ENCODE measurements at regions not wholly inside any gene's neighbourhood (a gene's known extent, or its start where the extent isn't known, plus 50 kb on each side); places are given as distances from the start of the nearest gene placed in this dataset.
"Not testable (repeated sequence)": the region's sequence is repeated elsewhere in the genome, so short reads cannot be mapped to it uniquely, and the experiment has no call there.

DNA sequence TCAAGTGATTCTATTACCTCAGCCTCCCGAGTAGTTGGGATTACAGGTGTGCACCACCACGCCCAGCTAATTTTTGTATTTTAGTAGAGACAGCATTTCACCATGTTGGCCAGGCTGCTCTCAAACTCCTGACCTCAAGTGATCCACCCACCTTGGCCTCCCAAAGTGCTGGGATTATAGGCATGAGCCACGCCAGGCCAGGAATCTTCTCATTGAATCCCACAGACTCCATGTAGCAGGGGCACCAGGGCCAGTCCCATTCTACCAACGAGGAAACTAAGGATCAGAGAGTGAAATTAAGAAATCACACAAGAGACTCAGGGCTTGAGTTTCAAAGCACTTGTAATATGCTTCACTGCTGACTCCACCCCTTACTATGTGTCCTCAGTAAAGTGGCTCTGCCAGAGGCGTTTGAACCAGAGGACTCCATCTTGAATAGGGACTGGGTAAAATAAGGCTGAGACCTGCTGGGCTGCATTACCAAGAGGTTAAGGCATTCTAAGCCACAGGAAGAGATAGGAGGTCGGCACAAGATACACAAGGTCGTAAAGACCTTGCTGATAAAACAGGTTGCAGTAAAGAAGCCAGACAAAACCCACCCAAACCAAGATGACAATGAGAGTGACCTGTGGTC is 285.8 kb upstream of the AMIGO2 start:
- H3K4me3 ChIP-seq (ENCODE audit: low read depth in 1 of 3, low read length in 3 of 3); H3K9ac ChIP-seq (ENCODE audit: low read depth in 1 of 2, low read length in 2 of 2); H3K36me3 ChIP-seq (ENCODE audit: control insufficient read depth in 4 of 4, insufficient read depth in 3 of 4, low read depth in 1 of 4, low read length in 3 of 4); H3K4me1 ChIP-seq (ENCODE audit: control insufficient read depth in 4 of 4, insufficient read depth in 4 of 4, low read length in 3 of 4); H3K9me3 ChIP-seq (ENCODE audit: control insufficient read depth in 4 of 4, low read length in 3 of 4); H3K27ac ChIP-seq (ENCODE audit: low read depth in 1 of 2, low read length in 2 of 2); H3K27me3 ChIP-seq (ENCODE audit: control insufficient read depth in 4 of 4, insufficient read depth in 4 of 4, low read length in 3 of 4); DNase-seq (ENCODE audit: low spot score): not testable (repeated sequence)
- 90% methylated on average over 7 of the region's 7 CpGs for WGBS

DNA sequence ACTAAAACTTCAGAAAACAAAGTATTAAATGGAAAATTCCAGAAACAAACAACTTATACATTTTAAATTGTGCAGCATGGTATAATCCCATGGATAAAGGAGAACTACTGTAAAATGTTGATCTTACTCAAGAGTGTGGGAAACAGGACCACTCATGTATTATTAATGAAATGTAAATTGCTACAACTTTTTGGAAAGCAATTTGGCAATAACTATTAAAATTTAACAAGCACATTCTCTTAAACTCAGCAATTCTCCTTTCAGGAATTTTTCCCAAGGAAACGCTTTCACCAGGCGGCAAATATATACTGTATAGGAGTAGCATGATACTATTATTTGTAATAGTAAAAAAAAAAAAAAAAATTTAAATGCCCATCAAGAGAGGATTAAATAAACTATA is 284.5 kb upstream of the AMIGO2 start:
- H3K27me3 ChIP-seq (ENCODE audit: control insufficient read depth in 4 of 4, insufficient read depth in 4 of 4, low read length in 3 of 4), result no peaks in the 10 kb centered on the region
- H3K4me1 ChIP-seq (ENCODE audit: control insufficient read depth in 4 of 4, insufficient read depth in 4 of 4, low read length in 3 of 4), result peaks cover 0 to 2% (median 0%) of the 10 kb centered on the region in 4 donors
- 98% methylated on average over 2 of the region's 2 CpGs for WGBS
- no peak overlapping the region for H3K27ac ChIP-seq (ENCODE audit: low read depth in 1 of 2, low read length in 2 of 2)
- H3K4me3 ChIP-seq (ENCODE audit: low read depth in 1 of 3, low read length in 3 of 3), result no peak overlapping the region
- no peak overlapping the region for H3K9ac ChIP-seq (ENCODE audit: low read depth in 1 of 2, low read length in 2 of 2)
- H3K36me3 ChIP-seq (ENCODE audit: control insufficient read depth in 4 of 4, insufficient read depth in 3 of 4, low read depth in 1 of 4, low read length in 3 of 4), result no peaks in the 10 kb centered on the region
- no peak for DNase-seq (ENCODE audit: low spot score)
- TF ChIP-seq SP1 (IDR thresholded peaks at IDR 0.05) (no peak), EGR1 (IDR thresholded peaks at IDR 0.05; ENCODE audit: low read depth in 2 of 2) (no peak), NR2F2 (IDR thresholded peaks at IDR 0.05) (no peak), RXRA (IDR thresholded peaks at IDR 0.05) (no peak), TAF1 (conservative IDR thresholded peaks at IDR 0.05) (no peak), RAD21 (IDR thresholded peaks at IDR 0.05) (no peak), YY1 (IDR thresholded peaks at IDR 0.05) (no peak), FOXA2 (IDR thresholded peaks at IDR 0.05) (no peak), FOXA1 (IDR thresholded peaks at IDR 0.05) (no peak), HNF4A (conservative IDR thresholded peaks at IDR 0.05) (no peak)
- TF ChIP-seq, protein P1, sequence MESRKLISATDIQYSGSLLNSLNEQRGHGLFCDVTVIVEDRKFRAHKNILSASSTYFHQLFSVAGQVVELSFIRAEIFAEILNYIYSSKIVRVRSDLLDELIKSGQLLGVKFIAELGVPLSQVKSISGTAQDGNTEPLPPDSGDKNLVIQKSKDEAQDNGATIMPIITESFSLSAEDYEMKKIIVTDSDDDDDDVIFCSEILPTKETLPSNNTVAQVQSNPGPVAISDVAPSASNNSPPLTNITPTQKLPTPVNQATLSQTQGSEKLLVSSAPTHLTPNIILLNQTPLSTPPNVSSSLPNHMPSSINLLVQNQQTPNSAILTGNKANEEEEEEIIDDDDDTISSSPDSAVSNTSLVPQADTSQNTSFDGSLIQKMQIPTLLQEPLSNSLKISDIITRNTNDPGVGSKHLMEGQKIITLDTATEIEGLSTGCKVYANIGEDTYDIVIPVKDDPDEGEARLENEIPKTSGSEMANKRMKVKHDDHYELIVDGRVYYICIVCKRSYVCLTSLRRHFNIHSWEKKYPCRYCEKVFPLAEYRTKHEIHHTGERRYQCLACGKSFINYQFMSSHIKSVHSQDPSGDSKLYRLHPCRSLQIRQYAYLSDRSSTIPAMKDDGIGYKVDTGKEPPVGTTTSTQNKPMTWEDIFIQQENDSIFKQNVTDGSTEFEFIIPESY (IDR thresholded peaks at IDR 0.05), result no peak
- TF ChIP-seq, protein P2, sequence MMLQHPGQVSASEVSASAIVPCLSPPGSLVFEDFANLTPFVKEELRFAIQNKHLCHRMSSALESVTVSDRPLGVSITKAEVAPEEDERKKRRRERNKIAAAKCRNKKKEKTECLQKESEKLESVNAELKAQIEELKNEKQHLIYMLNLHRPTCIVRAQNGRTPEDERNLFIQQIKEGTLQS (IDR thresholded peaks at IDR 0.05), result no peak
- TF ChIP-seq, protein P3, sequence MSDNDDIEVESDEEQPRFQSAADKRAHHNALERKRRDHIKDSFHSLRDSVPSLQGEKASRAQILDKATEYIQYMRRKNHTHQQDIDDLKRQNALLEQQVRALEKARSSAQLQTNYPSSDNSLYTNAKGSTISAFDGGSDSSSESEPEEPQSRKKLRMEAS (IDR thresholded peaks at IDR 0.05), result no peak
- TF ChIP-seq, protein P4, sequence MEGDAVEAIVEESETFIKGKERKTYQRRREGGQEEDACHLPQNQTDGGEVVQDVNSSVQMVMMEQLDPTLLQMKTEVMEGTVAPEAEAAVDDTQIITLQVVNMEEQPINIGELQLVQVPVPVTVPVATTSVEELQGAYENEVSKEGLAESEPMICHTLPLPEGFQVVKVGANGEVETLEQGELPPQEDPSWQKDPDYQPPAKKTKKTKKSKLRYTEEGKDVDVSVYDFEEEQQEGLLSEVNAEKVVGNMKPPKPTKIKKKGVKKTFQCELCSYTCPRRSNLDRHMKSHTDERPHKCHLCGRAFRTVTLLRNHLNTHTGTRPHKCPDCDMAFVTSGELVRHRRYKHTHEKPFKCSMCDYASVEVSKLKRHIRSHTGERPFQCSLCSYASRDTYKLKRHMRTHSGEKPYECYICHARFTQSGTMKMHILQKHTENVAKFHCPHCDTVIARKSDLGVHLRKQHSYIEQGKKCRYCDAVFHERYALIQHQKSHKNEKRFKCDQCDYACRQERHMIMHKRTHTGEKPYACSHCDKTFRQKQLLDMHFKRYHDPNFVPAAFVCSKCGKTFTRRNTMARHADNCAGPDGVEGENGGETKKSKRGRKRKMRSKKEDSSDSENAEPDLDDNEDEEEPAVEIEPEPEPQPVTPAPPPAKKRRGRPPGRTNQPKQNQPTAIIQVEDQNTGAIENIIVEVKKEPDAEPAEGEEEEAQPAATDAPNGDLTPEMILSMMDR (IDR thresholded peaks at IDR 0.05; ENCODE audit: low read depth, low read length, missing input control), result no peak
- TF ChIP-seq, protein P5, sequence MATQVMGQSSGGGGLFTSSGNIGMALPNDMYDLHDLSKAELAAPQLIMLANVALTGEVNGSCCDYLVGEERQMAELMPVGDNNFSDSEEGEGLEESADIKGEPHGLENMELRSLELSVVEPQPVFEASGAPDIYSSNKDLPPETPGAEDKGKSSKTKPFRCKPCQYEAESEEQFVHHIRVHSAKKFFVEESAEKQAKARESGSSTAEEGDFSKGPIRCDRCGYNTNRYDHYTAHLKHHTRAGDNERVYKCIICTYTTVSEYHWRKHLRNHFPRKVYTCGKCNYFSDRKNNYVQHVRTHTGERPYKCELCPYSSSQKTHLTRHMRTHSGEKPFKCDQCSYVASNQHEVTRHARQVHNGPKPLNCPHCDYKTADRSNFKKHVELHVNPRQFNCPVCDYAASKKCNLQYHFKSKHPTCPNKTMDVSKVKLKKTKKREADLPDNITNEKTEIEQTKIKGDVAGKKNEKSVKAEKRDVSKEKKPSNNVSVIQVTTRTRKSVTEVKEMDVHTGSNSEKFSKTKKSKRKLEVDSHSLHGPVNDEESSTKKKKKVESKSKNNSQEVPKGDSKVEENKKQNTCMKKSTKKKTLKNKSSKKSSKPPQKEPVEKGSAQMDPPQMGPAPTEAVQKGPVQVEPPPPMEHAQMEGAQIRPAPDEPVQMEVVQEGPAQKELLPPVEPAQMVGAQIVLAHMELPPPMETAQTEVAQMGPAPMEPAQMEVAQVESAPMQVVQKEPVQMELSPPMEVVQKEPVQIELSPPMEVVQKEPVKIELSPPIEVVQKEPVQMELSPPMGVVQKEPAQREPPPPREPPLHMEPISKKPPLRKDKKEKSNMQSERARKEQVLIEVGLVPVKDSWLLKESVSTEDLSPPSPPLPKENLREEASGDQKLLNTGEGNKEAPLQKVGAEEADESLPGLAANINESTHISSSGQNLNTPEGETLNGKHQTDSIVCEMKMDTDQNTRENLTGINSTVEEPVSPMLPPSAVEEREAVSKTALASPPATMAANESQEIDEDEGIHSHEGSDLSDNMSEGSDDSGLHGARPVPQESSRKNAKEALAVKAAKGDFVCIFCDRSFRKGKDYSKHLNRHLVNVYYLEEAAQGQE (IDR thresholded peaks at IDR 0.05), result no peak
- no peaks in the 10 kb centered on the region for H3K9me3 ChIP-seq (ENCODE audit: control insufficient read depth in 4 of 4, low read length in 3 of 4)
